Vagina (tissue), 2 donors: ENCODE measurements at regions not wholly inside any gene's neighbourhood (a gene's known extent, or its start where the extent isn't known, plus 50 kb on each side); places are given as distances from the start of the nearest gene placed in this dataset.

Source experiments
- CTCF ChIP-seq, 3 experiments: fragments of 450-650 bp in 2 of 3; fragments of 200-600 bp in 1 of 3; sonication (generic) in 1 of 3; IDR thresholded peaks; one replicate each; pipeline ENCODE4 v1.5.1; 2017 to 2019; ENCODE audit warnings: antibody characterized with exemption in 3 of 3, mild to moderate bottlenecking in 2 of 3, moderate library complexity in 2 of 3
- POLR2AphosphoS5 ChIP-seq, 2 donors: sonication (generic); formaldehyde crosslinking; IDR thresholded peaks; one replicate each; pipeline ENCODE4 v1.9.0; 2017; ENCODE audit warnings: antibody characterized with exemption in 2 of 2, mild to moderate bottlenecking in 2 of 2, low read depth in 1 of 2; ENCODE audit not compliant: insufficient read depth in 1 of 2

- TF ChIP-seq CTCF (IDR thresholded peaks at IDR 0.05): no peak
- TF ChIP-seq POLR2AphosphoS5 (IDR thresholded peaks at IDR 0.05; ENCODE audit: insufficient read depth in 1 of 2, low read depth in 1 of 2): no peak
Measured at GRCh38 chr14:95458459-95458858, 58.0 kb downstream of the SYNE3 start.
